NCI-H526 (cell line): ENCODE measurements at regions not wholly inside any gene's neighbourhood (a gene's known extent, or its start where the extent isn't known, plus 50 kb on each side); places are given as distances from the start of the nearest gene placed in this dataset.
"Not testable (repeated sequence)": the region's sequence is repeated elsewhere in the genome, so short reads cannot be mapped to it uniquely, and the experiment has no call there.

ENCODE experiments used
- DNase-seq, 2 experiments: peaks; one replicate each; lab custom pipeline; 2025; lab: John Stamatoyannopoulos, UW

DNA sequence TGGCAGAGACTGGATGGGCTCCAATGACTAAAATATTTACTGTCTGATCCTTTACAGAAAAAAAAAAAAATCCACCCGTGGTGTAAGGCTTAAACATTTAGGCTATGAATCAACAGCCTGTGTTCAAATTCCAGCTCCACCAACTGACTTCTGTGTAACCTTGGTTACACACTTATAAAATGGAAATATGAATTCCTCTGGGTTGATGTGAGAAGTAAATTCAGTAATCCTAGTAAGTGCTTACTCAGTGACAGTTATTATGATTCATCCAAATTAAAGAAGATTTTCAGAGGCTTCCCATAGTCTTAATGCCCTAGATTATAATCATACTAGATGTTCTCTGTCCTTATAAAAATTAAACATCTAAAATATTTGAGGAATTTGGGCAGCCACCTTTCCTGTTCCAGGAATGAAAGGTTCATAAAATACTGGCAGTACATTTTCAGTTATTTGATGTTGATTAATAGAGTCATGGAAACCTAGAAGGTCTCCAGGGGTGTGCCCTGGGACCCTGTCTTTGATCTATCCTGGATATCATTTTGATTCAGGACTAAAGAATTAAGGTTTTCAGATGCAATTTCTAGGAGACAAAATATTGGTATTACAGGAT, 180.3 kb upstream of the ZNF217 start:
- peak in 1 of 2 experiments; percentile 47 for DNase-seq

- not testable (repeated sequence) for DNase-seq
Observed at GRCh38 chr20:53773066-53773791, 179.6 kb upstream of the ZNF217 start.

DNA sequence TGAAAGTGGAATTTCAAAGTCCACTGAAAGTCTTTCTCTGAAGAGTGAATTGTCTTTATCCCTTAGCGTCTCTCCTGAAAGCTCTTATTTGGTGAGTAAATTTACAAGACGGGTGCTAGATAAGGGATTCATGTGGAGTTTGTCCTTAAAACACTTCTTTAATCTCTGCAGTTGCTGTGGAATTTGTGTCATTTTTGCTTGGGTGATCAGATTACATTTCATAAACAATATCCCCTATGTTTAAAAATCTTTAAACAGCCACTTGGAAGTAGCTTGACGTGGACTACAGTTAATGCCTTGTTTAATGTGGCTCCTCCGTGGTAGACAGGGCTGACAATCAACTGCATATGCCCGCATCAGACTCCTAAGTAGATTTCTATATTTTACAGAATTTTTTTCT, 175.4 kb upstream of the ZNF217 start:
- no peak for DNase-seq

DNA sequence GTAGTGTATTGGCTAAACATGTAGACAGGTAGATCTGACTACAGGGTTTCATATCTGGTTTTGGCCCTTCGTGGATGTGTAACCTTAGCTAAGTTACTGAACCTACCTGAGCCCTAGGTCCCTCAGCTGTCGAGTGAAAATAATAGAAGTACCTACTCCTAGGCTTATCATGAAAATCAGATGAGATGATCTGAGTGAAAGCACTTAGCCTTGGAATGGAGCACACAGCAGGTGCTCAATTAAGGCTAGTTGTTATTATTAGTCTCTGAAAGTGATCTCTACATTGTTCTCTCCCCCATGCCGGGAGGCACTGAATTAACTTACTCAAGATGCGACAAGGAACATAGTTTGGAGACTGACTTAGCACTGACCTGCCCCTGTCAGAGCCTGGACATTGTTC, 174.7 kb upstream of the ZNF217 start:
- DNase-seq = no peak

- no peak for DNase-seq
Observed at GRCh38 chr20:53767206-53767930, 173.7 kb upstream of the ZNF217 start.

DNA sequence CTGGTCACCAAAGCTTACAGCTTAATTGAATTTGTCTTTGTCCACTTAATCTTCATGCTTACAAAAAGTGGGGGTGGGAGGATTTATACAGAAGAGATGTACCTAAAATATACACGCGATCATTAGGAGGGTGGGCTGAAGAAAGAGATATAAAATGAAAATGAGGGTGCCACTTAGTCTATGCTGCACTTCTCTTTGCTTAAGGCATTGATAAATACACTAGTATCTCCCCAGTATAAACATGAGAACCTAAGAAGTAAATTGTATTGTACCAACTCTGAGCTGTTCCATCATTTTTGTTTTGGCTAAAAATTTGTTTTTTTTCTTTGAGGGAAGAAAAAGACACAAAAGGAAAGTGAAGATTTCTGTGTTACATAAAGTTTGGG, 170.8 kb upstream of the ZNF217 start:
- no peak for DNase-seq

DNA sequence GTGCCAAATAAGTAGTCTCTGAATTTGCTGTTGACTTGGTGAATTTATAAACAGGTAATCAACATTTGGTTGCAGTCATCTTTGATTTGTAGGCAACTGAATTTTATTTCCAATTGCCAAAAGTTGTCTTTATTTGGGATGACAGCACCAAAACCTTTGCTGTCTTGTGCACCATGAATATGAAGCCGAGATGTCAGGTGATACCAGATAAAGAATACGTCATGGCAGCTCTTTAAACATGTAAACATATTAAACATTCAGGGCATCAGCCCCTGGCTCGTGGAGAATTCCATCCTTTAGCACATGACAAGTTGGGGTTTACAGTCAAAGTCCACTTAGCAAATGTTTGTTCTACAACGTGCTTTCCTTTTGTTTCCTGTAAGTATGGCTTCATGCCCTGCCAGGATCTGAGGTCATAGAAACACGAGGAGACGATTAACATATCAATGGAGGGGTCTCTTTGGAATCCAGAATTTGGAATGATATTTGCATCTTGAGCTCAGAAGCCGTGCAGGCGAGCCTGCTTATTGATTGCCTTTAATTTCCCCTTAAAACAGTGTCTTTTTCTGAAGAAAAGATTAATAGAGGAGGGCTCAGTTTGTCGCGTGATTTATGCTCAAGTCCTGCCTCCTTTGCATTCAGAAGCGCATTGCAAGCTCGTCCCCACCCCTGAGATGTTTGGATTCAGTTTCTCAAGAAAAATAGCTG, 170.2 kb upstream of the ZNF217 start:
- peak; percentile 63 to 68 for DNase-seq

DNA sequence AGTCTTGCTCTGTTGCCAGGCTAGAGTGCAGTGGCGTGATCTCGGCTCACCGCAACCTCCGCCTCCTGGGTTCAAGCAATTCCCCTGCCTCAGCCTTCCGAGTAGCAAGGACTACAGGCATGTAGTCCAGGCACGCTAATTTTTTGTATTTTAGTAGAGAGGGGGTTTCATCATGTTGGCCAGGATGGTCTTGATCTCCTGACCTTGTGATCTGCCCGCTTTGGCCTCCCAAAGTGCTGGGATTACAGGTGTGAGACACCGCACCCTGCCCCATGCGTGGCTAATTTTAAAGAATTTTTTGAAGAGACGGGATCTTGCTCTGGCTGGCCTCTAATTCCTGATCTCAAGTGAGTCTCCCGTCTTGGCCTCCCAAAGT, 168.8 kb upstream of the ZNF217 start:
- DNase-seq = not testable (repeated sequence)

- no peak for DNase-seq
Observed at GRCh38 chr20:53760025-53760441, 166.4 kb upstream of the ZNF217 start.

DNA sequence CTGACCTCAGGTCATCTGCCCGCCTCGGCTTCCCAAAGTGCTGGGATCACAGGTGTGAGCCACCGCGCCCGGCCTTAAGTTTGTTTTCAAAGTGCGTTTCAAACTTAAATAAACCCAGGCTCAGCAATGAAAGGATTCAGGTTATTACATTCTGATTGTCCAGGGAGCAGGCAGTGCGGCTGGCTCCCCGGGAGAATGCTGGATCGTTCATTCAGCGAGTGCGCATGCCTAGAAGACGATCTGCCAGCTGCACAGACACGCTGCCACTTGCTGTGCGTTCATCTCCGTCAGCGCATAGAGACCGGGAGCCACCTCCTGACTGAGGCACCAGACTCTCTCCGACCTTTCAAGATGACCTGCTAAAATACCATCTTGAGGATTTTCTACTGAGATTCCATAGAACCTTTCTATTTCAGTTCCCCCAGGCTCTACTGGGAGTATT, 163.9 kb upstream of the ZNF217 start:
- DNase-seq = peak; percentile 19 to 71

- no peak for DNase-seq
Observed at GRCh38 chr20:53755733-53756531, 162.3 kb upstream of the ZNF217 start.

DNA sequence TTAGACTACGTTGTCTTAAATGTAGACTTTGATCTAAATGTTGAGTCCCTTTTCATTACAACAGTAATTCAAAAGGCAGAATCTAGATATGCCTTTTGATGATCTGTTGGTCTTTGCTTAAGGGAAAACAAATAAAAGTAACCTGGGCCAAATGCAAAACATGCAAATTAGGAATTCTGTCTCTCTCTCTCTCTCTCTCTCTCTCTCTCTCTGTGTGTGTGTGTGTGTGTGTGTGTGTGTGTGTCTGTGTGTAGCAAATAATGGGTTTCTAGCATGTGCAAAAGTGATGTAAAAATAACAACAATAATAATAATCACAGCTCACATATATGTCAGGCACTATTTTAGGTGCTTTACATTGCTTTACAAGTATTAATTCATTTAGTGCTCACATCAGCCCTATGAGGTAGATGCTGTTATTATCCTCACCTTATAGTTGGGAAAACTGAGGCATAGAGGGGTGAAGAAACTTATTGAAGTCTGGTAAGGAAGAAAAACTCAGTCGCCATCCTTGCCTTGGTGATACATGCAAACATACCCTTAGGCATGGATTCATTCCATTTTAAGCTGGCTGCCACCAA, 160.3 kb upstream of the ZNF217 start:
- DNase-seq = peak; percentile 88 to 94

- DNase-seq = peak; percentile 48 to 94
Observed at GRCh38 chr20:53752971-53753879, 159.6 kb upstream of the ZNF217 start.

DNA sequence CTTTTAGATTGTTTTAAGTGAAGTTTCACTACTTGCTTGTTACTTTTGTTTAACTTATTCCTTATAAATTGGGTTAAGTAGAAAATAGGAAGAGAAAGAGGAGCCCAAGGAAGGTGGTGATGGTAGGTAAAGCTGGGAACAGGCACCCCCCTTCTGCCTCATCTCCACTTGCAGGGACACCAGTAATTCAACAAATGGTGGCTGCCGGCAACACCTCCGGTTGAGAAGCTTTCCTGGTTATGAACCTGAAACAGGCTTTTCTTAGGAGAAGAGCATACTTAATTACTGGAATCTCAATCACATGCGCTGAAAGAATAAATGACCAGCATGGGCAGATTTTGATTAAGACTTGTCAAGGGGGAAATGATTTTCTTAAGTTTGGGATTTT, 158.9 kb upstream of the ZNF217 start:
- DNase-seq = peak; percentile 47 to 67

DNA sequence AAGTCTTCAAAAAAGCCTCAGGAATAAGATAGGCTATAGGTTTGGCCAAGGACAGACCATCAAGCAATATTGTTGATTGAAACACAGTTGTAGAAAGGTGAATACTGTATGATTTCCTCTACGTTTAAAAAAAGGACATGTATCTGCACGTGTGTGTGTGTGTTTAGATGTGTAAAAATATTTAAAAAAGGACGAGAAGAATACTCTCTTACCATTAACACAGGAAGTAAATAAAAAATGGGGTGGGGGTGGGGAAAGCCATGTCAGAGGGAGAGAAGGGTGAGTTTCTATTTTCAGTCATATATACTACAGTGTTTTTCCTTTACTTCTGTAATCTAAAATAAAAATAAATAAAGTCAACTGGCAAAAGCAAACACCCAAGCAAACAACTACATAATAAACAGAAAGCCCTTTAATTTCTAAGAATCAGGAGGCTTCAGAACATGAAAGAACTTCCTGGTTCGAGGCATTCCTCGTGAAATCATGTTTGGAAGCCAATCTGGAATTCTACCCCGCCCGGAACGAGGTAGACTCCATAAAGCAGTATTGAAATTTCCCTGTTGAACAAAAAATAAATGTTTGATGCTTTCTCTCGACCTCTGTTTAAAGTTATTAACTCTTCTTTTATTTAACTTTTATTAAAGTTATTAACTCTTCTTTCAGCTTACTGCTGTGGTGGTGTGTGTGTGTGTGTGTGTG, 158.1 kb upstream of the ZNF217 start:
- peak in 1 of 2 experiments; percentile 40 for DNase-seq

DNA sequence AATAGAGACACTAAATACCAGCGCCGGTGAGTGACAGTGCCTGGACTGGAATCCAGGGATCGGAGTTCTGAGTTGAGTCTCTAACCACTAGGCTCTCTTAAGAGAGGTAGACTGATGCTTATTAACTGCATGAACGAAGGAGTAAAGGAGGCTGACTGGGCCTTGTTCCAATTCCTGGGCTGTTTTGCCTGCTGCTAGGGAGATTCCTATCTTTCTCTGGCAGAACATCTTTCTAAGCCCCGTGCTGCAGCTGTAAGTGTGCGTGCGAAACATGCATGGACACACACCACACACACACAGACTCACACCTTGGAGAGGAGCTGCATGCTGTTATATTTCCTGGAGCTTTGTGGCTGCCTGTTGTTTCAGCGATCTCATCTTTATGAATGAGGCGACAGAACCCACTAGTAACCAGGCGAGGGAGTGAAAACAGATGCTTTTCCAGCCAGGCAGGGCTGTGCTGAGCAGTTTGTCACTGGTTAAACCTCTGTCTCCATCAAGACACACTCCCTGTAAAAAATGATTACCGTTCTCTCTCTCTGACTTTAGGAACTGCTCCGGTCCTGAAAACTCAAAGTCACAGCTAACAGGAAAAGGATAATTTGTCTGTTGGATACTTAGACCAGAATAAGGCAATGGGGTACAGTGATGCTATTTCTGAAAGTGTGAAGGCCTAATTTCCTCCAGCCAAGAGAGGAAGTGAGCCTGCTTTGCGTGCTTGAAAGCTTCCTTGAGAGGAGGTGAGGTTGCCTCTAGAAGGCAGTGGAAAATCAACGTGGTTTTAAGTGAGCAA, 157.4 kb upstream of the ZNF217 start:
- peak; percentile 58 to 61 for DNase-seq

DNA sequence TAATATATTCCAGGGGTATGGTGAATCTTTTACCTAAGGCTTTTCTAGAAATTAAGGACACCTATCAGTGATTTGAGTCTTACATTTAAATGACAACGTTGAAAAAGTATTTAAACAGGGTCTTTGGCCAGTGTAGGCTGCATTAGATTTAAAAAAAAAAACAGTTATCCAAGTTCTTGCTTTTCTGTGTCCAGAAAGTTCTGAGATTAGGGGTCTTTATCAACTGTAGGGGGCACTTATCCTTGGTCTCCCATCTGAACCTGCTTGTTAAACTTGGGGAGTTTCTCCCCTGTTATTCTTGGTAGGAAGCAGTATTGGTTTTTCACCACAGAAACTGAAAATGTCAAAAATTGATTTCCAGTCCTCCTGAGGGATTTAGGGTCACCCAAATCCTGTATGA, 155.9 kb upstream of the ZNF217 start:
- no peak for DNase-seq

GRCh38 chr20:53748821-53749421, 155.3 kb upstream of the ZNF217 start:
- DNase-seq = no peak
